ENCODE measurements at regions not wholly inside any gene's neighbourhood (a gene's known extent, or its start where the extent isn't known, plus 50 kb on each side); places are given as distances from the start of the nearest gene placed in this dataset.

- TF ChIP-seq EZH2 (IDR thresholded peaks at IDR 0.05; ENCODE audit: borderline replicate concordance, low read length), result no peak
- TF ChIP-seq CTCF (IDR thresholded peaks at IDR 0.05; ENCODE audit: low read length), result no peak
Measured at GRCh38 chr2:120442923-120443571, 97.1 kb downstream of the INHBB start.

Measured in OCI-LY1 (cell line).